NCI-H2171 treated with DMSO at 0.1 percent for 48 hours (cell line): ENCODE measurements at regions not wholly inside any gene's neighbourhood (a gene's known extent, or its start where the extent isn't known, plus 50 kb on each side); places are given as distances from the start of the nearest gene placed in this dataset.

Experiments
- DNase-seq: peaks from one replicate; lab custom pipeline; 2025; lab: John Stamatoyannopoulos, UW

DNA sequence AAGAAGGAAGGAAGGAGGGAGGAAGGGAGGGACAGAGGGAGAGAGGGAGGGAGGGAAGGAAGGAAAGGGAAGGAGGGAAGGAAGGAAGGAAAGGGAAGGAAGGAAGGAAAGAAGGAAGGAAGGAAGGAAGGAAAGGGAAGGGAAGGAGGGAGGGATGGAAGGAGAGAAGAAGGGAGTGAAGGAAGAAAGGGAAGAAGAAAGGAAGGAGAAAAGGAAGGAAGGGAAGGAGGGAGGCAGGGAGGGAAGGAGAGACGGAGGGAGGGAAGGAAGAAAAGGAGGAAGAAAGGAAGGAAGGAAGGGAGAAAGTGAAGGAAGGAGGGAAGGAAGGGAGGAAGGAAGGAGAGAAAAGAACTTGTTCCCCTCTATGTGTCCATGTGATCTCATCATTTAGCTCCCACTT is 465.0 kb downstream of the KCTD8 start:
- DNase-seq: no peak

DNA sequence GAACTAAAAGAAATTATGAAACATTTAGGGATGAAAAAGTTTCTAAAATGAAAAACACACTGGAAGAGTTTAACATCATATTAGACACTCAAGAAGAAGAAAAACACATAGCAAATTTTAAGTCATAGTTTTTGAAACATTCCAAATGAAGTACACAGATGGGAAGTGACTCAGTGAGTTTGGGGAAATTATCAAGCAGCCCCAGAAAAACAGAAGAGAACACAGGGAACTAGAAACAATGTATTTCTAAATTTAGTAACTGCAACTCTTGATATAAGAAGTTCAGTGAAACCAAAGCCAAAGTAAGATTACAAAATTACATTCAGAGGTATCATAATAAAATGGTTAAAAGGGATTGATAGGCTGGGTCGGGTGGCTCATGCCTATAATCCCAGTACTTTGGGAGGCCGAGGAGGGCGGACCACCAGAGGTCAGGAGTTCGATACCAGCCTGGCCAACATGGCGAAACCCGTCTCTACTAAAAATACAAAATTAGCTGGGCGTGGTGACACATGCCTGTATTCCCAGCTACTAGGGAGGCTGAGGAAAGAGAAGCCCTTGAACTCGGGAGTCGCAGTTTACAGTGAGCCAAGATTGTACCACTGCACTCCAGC is 461.2 kb downstream of the KCTD8 start:
- DNase-seq: no peak

GRCh38 chr4:43990551-43990950 is 458.1 kb downstream of the KCTD8 start:
- DNase-seq: no peak

DNA sequence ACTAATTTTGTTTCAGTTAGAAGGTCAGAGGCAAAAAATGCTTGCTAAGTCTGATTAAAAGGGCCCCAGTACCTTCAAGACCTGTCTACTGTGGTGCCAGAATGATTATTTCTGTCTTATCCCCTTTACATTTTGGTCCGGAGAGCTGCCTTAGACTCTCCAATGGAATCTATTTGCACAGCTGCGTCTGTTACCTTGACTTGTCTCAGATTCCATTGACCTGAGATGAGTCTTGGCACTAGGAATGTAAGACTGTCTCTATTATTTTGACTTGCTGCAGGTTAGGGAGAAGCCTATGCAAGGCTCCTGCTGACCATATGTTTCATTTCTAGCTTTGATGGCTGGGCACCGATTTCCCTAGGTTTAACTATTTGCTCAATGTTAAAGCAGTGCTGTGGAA is 457.6 kb downstream of the KCTD8 start:
- DNase-seq: no peak

DNA sequence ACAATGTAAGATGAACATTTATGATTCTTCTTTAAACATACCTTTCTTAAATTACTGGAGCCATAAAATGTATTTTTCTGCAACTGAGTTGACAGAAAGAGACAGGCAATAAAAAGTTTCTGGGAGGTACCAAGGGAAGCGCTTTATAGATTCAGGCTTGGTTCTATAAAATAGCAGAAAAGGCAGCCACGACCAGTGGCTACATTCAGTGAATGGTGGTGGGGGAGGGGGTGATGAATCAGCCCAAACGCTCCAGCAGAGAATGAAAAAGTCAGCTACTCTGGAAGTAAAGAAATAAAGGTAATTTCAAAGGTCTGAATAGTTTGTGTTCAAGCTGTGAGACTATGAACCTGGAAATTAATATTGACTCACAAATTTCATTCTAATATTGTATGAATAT is 456.1 kb downstream of the KCTD8 start:
- no peak for DNase-seq

DNA sequence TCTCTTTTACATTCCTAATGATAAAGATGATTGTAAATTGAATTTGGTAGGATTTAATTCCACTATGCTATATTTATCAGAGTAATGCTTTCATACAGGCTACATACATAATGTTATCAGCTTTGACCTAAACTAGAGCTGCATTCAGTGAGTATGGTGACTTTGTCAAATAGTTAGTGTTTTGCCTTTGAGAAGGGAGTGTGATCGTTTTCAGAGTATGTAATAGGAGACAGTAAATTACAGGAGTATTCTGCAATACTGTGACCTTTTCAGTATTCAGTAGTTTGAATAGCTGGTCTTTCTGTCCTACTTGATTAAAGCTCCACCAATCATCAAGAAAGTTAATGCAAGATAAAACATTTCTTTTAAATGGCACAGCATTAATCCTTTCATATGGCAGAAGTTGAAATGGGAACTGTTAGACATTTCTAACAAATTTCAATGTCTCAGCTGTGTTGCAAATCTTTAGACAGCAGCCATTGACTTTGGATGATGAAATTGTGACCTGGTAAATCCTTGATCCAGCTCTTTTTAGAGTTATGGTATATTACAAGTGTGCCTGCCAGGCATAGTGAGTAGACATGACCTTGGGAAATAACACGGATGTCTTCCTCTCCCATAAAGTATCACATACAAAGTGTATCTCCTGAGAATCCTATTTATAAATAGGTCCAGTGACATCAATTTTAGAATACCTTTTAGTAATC is 455.3 kb downstream of the KCTD8 start:
- no peak for DNase-seq

GRCh38 chr4:43999669-44000068 is 448.9 kb downstream of the KCTD8 start:
- DNase-seq: no peak

GRCh38 chr4:44002368-44002767 is 446.2 kb downstream of the KCTD8 start:
- no peak for DNase-seq

DNA sequence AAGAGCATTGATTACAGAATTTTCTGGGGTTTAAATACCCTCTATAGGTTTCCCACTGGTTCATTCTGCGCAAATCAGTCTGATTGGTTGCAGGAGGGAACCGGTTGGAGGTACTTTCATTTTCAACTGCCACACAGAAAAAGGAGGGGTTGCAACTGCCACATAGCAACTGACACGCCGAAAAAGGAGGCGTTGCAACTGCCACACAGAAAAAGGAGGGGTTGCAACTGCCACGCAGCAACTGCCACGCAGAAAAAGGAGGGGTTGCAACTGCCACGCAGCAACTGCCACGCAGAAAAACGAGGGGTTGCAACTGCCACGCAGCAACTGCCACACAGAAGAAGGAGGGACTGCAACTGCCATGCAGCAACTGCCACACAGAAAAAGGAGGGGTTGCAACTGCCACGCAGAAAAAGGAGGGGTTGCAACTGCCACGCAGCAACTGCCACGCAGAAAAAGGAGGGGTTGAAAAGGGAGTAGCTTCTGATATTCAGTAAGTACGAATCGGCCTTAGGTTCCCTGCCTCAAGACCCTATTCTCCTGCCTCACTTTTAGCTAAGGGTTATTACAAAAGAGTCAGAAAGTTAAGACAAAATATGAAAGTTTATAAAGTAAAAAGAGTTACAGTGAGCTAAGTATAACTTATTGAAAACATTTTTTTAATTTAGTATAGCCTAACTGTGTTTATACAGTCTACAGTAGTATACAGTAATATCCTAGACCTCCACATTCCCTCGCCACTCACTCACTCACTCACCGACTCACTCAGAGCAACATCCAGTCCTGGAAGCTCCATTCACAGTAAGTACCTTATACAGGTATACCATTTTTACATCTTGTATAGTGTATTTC is 431.8 kb downstream of the KCTD8 start:
- no peak for DNase-seq

DNA sequence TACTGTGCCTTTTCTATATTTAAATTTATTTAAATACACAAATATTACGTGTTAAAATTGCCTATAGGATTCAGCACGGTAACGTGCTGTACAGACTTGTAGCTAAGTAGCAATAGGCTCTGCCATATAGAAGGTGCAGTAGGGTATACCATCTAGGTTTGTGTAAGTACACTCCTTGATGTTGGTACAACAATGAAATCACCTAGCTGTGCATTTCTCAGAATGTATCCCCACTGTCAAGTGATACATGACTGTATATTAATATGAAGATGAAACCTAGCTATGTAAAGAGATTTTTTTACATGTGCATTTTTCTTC is 431.2 kb downstream of the KCTD8 start:
- no peak for DNase-seq

DNA sequence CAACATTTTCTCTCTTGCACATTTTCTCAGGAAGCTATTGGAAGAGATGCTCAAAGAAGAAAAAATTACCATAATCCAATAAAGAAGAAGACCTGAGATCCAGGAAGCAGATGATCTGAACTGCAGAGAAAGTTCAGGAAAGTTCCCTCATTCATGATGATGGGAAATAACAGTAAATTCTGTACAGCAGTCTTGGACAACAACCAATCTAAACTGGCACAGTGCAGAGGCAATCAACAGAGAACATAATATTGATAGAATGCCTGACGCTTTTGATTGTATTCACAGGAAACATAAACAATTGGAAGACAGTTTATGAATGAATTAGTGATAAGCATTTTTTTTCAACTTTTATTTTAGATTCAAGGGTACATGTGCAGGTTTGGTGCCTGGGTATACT is 428.9 kb downstream of the KCTD8 start:
- no peak for DNase-seq

- no peak for DNase-seq
Measured at GRCh38 chr4:44025376-44026020, 423.1 kb downstream of the KCTD8 start.

- no peak for DNase-seq
Measured at GRCh38 chr4:44038811-44039210, 409.8 kb downstream of the KCTD8 start.

DNA sequence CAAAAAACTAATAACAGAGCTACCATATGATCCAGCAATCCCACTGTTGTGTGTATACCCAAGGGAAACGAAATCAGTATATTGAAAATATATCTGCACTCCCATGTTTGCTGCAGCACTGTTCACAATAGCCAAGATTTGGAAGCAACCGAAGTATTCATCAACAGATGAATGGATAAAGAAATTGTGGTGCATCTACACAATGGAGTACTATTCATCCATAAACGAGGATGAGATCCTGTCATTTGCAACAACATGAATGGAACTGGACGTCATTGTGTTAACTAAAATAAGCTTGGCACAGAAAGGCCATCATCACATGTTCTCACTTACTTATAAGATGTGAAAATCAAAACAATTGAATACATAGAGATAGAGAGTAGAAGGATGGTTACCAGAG is 402.1 kb downstream of the KCTD8 start:
- DNase-seq: no peak

DNA sequence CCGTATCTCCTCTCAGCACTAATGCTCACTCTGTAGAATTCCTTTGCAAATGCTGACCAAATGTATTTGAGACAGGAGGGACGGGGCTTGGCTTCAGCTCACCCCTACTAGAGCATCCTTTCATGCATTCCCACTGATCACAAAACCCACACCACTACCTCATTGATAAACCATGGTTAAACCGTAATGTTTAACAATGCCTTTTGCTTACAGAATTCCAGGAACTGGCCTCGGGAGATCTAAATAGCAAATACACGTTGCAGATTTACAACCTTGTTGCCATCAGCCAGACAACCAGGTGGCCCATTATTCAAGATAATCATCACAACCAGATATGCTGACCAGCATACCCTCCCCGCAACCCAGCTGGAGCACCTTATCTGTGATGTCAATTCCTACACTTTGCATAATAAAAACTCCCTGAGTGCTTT is 391.9 kb downstream of the KCTD8 start:
- DNase-seq: no peak

DNA sequence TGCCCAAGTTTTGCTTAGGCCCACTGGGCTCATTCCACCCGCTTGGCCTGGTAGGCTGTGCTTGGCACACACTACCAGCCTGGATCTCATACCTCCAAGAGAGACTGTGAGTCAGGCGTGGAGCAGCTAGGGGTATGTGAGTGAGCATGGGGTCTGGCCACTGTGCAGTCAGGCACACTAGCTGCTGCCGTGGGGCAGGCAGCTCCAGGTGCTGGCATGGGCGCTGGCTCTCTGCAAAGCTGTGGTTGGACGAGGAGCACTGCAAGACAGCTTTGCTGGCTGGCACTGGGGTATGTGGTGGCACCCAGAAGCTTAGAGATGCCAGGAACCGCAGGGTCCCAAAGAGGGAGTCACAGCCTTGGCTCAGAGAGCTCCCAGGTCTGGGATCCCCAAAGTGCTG is 377.8 kb downstream of the KCTD8 start:
- DNase-seq: no peak

GRCh38 chr4:44071959-44072955 is 376.4 kb downstream of the KCTD8 start:
- DNase-seq: no peak

GRCh38 chr4:44086753-44087152 is 361.9 kb downstream of the KCTD8 start:
- DNase-seq: no peak

- DNase-seq: no peak
Measured at GRCh38 chr4:44093390-44093789, 355.2 kb downstream of the KCTD8 start.

DNA sequence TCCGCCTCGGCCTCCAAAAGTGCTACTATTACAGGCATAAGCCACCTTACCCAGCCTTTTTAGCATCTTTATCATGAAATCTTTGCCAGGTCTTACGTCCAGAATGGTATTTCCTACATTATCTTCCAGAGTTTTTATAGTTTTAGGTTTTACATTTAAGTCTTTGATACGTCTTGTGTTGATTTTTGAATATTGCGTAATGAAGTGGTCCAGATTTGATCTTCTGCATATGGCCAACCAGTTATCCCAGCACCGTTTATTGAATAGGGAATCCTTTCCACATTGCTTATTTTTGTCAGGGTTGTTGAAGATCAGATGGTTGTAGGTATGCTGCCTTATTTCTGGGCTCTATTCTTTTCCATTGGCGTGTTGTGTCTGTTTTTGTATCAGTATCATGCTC is 349.6 kb downstream of the KCTD8 start:
- no peak for DNase-seq

GRCh38 chr4:44100456-44100855 is 348.2 kb downstream of the KCTD8 start:
- DNase-seq: no peak
